Stimulated activated CD4-positive, alpha-beta T cell treated with anti-CD3 and anti-CD28 coated beads, Interleukin-15, amount 100 ng/mL, for 48 hours (primary cell): ENCODE measurements at regions not wholly inside any gene's neighbourhood (a gene's known extent, or its start where the extent isn't known, plus 50 kb on each side); places are given as distances from the start of the nearest gene placed in this dataset.

ENCODE experiments used
- DNase-seq, 2 donors: peaks; one replicate each; pipeline ENCODE4 v3.0.0-alpha.2; 2020; ENCODE audit warnings: low read depth in 2 of 2

GRCh38 chr18:55657572-55658331 lies 69.8 kb upstream of the TCF4 start:
- DNase-seq: no peak

GRCh38 chr18:55654986-55655385 lies 67.0 kb upstream of the TCF4 start:
- no peak for DNase-seq

GRCh38 chr18:55651236-55651635 lies 63.2 kb upstream of the TCF4 start:
- DNase-seq: no peak

- DNase-seq: no peak
Observed at GRCh38 chr18:55650363-55650870, 62.4 kb upstream of the TCF4 start.

- DNase-seq: no peak
Observed at GRCh38 chr18:55647331-55647730, 59.3 kb upstream of the TCF4 start.

GRCh38 chr18:55642191-55642590 lies 54.2 kb upstream of the TCF4 start:
- DNase-seq: no peak

- DNase-seq: no peak
Observed at GRCh38 chr18:55641486-55641885, 53.5 kb upstream of the TCF4 start.
